ENCODE measurements at regions not wholly inside any gene's neighbourhood (a gene's known extent, or its start where the extent isn't known, plus 50 kb on each side); places are given as distances from the start of the nearest gene placed in this dataset.

- TF ChIP-seq, protein P1, sequence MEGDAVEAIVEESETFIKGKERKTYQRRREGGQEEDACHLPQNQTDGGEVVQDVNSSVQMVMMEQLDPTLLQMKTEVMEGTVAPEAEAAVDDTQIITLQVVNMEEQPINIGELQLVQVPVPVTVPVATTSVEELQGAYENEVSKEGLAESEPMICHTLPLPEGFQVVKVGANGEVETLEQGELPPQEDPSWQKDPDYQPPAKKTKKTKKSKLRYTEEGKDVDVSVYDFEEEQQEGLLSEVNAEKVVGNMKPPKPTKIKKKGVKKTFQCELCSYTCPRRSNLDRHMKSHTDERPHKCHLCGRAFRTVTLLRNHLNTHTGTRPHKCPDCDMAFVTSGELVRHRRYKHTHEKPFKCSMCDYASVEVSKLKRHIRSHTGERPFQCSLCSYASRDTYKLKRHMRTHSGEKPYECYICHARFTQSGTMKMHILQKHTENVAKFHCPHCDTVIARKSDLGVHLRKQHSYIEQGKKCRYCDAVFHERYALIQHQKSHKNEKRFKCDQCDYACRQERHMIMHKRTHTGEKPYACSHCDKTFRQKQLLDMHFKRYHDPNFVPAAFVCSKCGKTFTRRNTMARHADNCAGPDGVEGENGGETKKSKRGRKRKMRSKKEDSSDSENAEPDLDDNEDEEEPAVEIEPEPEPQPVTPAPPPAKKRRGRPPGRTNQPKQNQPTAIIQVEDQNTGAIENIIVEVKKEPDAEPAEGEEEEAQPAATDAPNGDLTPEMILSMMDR (IDR thresholded peaks at IDR 0.05; ENCODE audit: insufficient read depth, low read depth, low read length, missing control alignments), result no peak
- no peak overlapping the region for H3K4me3 ChIP-seq (ENCODE audit: low read depth, low read length)
- DNase-seq (ENCODE audit: low read depth), result no peak
Observed at GRCh38 chr9:119924736-119925135, 555.5 kb upstream of the BRINP1 start.

- TF ChIP-seq, protein P1 (IDR thresholded peaks at IDR 0.05; ENCODE audit: insufficient read depth, low read depth, low read length, missing control alignments), result no peak
- no peak overlapping the region for H3K4me3 ChIP-seq (ENCODE audit: low read depth, low read length)
- no peak for DNase-seq (ENCODE audit: low read depth)
Observed at GRCh38 chr9:119917175-119917574, 547.9 kb upstream of the BRINP1 start.

- H3K4me3 ChIP-seq (ENCODE audit: low read depth, low read length), result no peak overlapping the region
- no peak for DNase-seq (ENCODE audit: low read depth)
Observed at GRCh38 chr9:119907056-119907455, 537.8 kb upstream of the BRINP1 start.

DNA sequence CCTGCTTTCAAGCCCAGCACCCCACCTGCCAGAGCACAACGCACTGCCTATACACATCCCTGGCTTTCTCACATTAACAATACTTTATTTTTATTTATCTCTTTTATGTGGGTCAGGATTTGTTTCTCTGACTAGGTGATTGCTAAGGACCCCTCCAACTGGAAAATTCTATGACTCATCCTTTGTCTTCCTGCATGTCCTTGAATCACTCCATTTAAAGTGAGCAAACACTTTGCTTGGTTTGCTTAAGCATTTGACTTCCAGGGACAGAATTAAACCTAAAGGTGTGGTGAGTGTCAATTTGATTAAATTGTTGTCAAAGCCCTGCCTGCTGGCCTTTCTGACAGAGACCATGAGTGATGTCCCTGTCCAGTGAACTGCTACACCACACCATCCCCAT lies 536.5 kb upstream of the BRINP1 start:
- TF ChIP-seq, protein P1 (IDR thresholded peaks at IDR 0.05; ENCODE audit: insufficient read depth, low read depth, low read length, missing control alignments), result no peak
- no peak for DNase-seq (ENCODE audit: low read depth)

More at GRCh38 chr9:119907056-119907455, 537.8 kb upstream of the BRINP1 start:
- TF ChIP-seq, protein P1 (IDR thresholded peaks at IDR 0.05; ENCODE audit: insufficient read depth, low read depth, low read length, missing control alignments), result no peak

DNA sequence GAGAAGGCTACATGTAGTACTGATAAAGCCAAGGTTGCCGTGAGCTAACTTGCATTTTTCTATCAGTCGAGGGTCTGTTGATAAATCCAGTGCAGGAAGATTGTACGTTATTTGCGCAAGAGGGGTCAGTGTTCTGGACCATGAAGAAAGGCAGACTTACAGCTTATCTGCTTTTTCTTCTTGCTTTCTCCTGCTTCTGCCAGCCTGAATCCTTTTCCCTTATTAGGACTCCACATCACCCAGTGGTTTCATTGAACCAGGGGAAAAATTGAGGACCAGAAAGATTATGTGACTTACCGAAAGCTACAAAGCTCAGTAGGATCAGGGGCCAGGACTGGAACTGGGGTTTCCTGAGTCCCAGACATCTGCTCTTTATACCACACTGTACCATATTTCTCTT lies 534.6 kb upstream of the BRINP1 start:
- no peak overlapping the region for H3K4me3 ChIP-seq (ENCODE audit: low read depth, low read length)
- no peak for DNase-seq (ENCODE audit: low read depth)
- TF ChIP-seq, protein P1 (IDR thresholded peaks at IDR 0.05; ENCODE audit: insufficient read depth, low read depth, low read length, missing control alignments), result no peak

More for the DNA sequence above, 536.5 kb upstream of the BRINP1 start:
- no peak overlapping the region for H3K4me3 ChIP-seq (ENCODE audit: low read depth, low read length)

- DNase-seq (ENCODE audit: low read depth), result no peak
- no peak overlapping the region for H3K4me3 ChIP-seq (ENCODE audit: low read depth, low read length)
- TF ChIP-seq, protein P1 (IDR thresholded peaks at IDR 0.05; ENCODE audit: insufficient read depth, low read depth, low read length, missing control alignments), result no peak
Observed at GRCh38 chr9:119902611-119903010, 533.4 kb upstream of the BRINP1 start.

- no peak for DNase-seq (ENCODE audit: low read depth)
- H3K4me3 ChIP-seq (ENCODE audit: low read depth, low read length), result no peak overlapping the region
- TF ChIP-seq, protein P1 (IDR thresholded peaks at IDR 0.05; ENCODE audit: insufficient read depth, low read depth, low read length, missing control alignments), result no peak
Observed at GRCh38 chr9:119898316-119898715, 529.1 kb upstream of the BRINP1 start.
